Epithelial cell of prostate (primary cell): ENCODE measurements at regions not wholly inside any gene's neighbourhood (a gene's known extent, or its start where the extent isn't known, plus 50 kb on each side); places are given as distances from the start of the nearest gene placed in this dataset.

Source experiments
- DNase-seq: peaks from one replicate; pipeline ENCODE4 v3.0.0-alpha.2; 2011; ENCODE audit warnings: low read depth, low spot score
- H3K27ac ChIP-seq: fragments of 450-650 bp; 2 replicates; pipeline ENCODE4 v1.5.1; 2017; ENCODE audit warnings: mild to moderate bottlenecking

GRCh38 chr1:193613041-193613440 lies 426.6 kb upstream of the B3GALT2 start:
- no peak overlapping the region for H3K27ac ChIP-seq
- no peak for DNase-seq

- H3K27ac ChIP-seq, result no peak overlapping the region
- DNase-seq, result no peak
Observed at GRCh38 chr1:193609592-193609991, 423.2 kb upstream of the B3GALT2 start.

- H3K27ac ChIP-seq, result no peak overlapping the region
Observed at GRCh38 chr1:193607787-193608186, 421.4 kb upstream of the B3GALT2 start.

GRCh38 chr1:193606035-193606434 lies 419.6 kb upstream of the B3GALT2 start:
- H3K27ac ChIP-seq, result no peak overlapping the region
- DNase-seq, result no peak

More at GRCh38 chr1:193607787-193608186, 421.4 kb upstream of the B3GALT2 start:
- DNase-seq, result no peak

GRCh38 chr1:193602705-193603104 lies 416.3 kb upstream of the B3GALT2 start:
- DNase-seq, result no peak
- H3K27ac ChIP-seq, result no peak overlapping the region

- no peak for DNase-seq
- H3K27ac ChIP-seq, result no peak overlapping the region
Observed at GRCh38 chr1:193593147-193593885, 406.9 kb upstream of the B3GALT2 start.

- H3K27ac ChIP-seq, result no peak overlapping the region
- no peak for DNase-seq
Observed at GRCh38 chr1:193592317-193592716, 405.9 kb upstream of the B3GALT2 start.

- no peak for DNase-seq
- no peak overlapping the region for H3K27ac ChIP-seq
Observed at GRCh38 chr1:193590102-193590501, 403.7 kb upstream of the B3GALT2 start.

GRCh38 chr1:193589597-193590040 lies 403.2 kb upstream of the B3GALT2 start:
- no peak for DNase-seq
- H3K27ac ChIP-seq, result no peak overlapping the region

- H3K27ac ChIP-seq, result no peak overlapping the region
- no peak for DNase-seq
Observed at GRCh38 chr1:193588311-193589082, 402.1 kb upstream of the B3GALT2 start.

GRCh38 chr1:193584731-193585239 lies 398.4 kb upstream of the B3GALT2 start:
- DNase-seq, result no peak
- no peak overlapping the region for H3K27ac ChIP-seq

GRCh38 chr1:193581341-193581740 lies 394.9 kb upstream of the B3GALT2 start:
- H3K27ac ChIP-seq, result no peak overlapping the region
- no peak for DNase-seq

GRCh38 chr1:193580419-193580818 lies 394.0 kb upstream of the B3GALT2 start:
- DNase-seq, result no peak
- no peak overlapping the region for H3K27ac ChIP-seq

- DNase-seq, result no peak
- H3K27ac ChIP-seq, result no peak overlapping the region
Observed at GRCh38 chr1:193579323-193579722, 392.9 kb upstream of the B3GALT2 start.

- DNase-seq, result no peak
Observed at GRCh38 chr1:193574913-193575312, 388.5 kb upstream of the B3GALT2 start.

GRCh38 chr1:193569983-193570269 lies 383.5 kb upstream of the B3GALT2 start:
- H3K27ac ChIP-seq, result no peak overlapping the region
- DNase-seq, result no peak

More at GRCh38 chr1:193574913-193575312, 388.5 kb upstream of the B3GALT2 start:
- H3K27ac ChIP-seq, result no peak overlapping the region

GRCh38 chr1:193569096-193569982 lies 382.9 kb upstream of the B3GALT2 start:
- no peak overlapping the region for H3K27ac ChIP-seq
- no peak for DNase-seq

- H3K27ac ChIP-seq, result no peak overlapping the region
Observed at GRCh38 chr1:193568512-193568911, 382.1 kb upstream of the B3GALT2 start.

GRCh38 chr1:193567937-193568336 lies 381.5 kb upstream of the B3GALT2 start:
- no peak for DNase-seq
- H3K27ac ChIP-seq, result no peak overlapping the region

More at GRCh38 chr1:193568512-193568911, 382.1 kb upstream of the B3GALT2 start:
- DNase-seq, result no peak

- no peak overlapping the region for H3K27ac ChIP-seq
Observed at GRCh38 chr1:193566735-193567134, 380.3 kb upstream of the B3GALT2 start.

More at GRCh38 chr1:193566735-193567134, 380.3 kb upstream of the B3GALT2 start:
- DNase-seq, result no peak
